ENCODE measurements at regions not wholly inside any gene's neighbourhood (a gene's known extent, or its start where the extent isn't known, plus 50 kb on each side); places are given as distances from the start of the nearest gene placed in this dataset.

GRCh38 chr2:239700686-239701345 is 300.0 kb upstream of the HDAC4 start:
- DNase-seq, result no peak

- no peak for DNase-seq
These were observed 296.8 kb upstream of the HDAC4 start for GRCh38 chr2:239697399-239698164.

- no peak for DNase-seq
These were observed 295.9 kb upstream of the HDAC4 start for GRCh38 chr2:239696559-239697207.

DNA sequence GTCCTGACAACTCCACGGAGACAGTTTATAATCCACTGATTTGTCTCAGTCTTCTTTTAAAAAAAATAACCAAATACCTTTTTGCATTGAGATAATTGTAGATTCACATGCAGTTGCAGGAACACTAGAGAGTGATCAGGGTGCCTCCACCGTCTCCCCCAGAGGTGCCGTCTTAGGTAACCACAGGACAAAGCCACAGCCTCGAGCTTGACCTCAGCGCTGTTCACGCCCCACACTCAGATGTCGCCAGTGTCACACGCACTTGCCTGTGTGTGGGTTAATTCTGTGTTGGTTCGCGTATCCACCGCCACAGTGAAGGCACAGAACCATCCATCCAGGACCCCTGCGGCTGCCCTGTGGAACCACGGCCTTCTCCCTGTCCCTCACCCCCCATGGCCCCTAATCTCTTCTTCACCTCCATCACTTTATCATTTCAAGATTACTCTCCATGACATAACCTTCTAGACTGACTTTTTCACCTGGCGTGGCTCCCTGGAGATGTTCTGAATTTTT is 295.0 kb upstream of the HDAC4 start:
- DNase-seq, result no peak

- DNase-seq, result no peak
These were observed 294.4 kb upstream of the HDAC4 start for GRCh38 chr2:239695106-239695727.

DNA sequence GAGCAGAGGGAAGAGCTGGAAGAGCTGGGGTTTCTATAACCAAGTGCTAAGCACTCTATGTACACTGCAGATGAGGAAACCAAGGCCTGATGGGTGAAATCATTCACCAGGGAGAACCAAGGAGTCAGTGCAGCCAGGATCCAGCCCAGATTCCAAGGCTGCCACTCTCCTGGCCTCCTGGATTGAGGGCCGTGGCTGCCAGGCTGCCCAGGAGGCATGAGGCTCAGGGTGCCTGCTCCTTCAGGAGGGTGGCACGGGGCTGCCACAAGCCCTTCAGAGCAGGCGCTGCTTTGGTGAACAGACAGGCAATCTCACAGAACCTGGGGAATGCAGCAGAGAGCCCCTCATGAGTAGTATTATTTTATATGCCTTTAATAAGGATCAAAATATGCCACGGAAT is 293.7 kb upstream of the HDAC4 start:
- no peak for DNase-seq

- no peak for DNase-seq
These were observed 293.1 kb upstream of the HDAC4 start for GRCh38 chr2:239693761-239694415.

- no peak for DNase-seq
These were observed 292.5 kb upstream of the HDAC4 start for GRCh38 chr2:239693330-239693729.

DNA sequence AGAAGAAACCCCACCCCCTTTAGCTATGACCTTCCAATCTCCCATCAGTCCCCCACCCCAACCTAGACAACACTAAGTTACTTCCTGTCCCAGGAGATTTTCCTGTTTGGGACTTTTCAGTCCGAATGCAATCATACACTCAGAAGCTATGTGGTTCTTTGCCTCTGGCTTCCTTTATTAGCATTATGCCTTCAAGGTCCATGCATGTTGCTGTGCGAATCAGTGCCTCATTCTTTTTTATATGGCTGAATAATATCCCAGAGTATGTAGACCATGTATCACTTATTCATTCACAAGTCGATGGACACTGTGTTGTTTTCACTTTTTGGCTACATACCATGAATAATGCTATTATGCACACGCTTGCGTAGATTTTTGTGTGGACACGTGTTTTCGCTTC is 292.1 kb upstream of the HDAC4 start:
- DNase-seq, result no peak

GRCh38 chr2:239692362-239692851 is 291.6 kb upstream of the HDAC4 start:
- no peak for DNase-seq

DNA sequence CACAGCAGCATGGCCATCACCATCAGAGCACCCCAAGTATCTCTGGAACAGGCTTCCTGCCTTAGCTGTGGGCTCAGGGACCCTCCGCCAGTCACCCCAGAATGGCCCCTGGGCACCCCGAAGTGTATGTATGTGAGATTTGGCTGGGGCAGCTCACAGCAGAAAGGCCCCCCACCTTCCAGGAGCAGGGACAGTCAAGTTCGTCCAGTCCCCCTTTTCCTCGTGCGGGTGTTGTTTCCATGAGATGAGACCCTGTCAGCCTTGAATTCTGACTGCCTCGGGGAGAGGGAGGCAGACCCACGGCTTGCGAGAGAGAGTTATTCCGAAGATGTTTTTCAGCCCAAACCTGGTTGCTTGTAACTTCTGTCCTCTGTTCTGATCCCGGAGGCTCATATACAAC is 290.9 kb upstream of the HDAC4 start:
- DNase-seq, result no peak

- DNase-seq, result peak; percentile 4
These were observed 290.1 kb upstream of the HDAC4 start for GRCh38 chr2:239690651-239691631.

DNA sequence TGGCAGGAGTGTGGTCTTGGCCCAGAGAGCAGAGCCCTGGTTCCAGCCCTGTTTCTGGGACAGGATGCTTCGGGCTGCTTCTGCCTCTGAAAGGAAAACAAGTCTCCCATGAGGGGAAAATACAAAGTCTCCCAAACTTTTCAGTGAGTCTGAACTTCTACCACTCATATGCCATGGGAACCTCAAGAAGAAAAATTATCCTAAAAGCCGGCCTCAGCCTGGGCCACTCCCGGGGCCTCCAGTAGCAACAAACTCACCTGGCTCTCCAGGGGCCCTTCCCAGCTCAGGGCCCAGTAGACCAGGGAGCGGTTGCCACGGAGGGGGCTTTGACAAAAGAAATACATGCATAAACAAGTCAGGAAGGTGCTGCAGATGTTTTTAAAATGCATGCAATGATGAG is 289.2 kb upstream of the HDAC4 start:
- no peak for DNase-seq

DNA sequence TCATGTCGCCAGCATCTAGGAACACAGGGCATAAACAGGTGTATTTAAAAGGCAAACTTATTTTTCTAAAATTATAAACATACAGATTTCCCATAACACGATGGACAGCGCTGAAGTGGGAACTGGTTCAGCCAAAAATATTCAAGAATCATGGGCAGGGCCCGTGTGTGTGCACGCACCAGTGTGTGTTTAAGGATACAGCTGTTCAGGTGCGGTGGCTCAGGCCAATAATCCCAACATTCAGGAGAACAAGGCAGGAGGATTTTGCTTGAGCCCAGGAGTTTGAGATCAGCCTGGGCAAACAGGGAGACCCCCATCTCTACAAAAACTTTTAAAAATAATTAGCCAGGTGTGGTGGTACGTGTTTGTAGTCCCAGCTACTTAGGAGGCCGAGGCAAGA is 288.6 kb upstream of the HDAC4 start:
- no peak for DNase-seq

GRCh38 chr2:239688840-239689239 is 288.0 kb upstream of the HDAC4 start:
- DNase-seq, result no peak

GRCh38 chr2:239688122-239688681 is 287.4 kb upstream of the HDAC4 start:
- peak; percentile 7 for DNase-seq

DNA sequence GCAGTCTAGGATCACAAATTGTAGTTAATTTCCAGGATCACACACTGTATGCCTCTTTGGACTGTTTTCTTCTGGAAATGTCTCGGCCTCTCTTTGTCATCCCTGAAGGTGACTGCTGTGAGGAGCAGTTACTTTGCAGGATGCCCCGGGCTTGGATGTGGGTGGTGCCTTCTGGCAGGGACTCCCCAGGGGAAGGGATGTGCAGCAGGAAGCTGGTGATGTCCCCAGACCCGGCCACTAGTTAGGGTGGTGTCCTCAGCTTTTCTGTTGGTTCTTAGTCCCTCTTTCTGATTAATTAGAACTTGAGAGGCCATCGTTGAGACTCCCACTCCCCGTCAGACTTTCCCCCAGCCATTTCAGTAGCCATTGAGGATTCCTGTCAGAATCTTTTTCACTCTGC is 286.6 kb upstream of the HDAC4 start:
- DNase-seq, result no peak

GRCh38 chr2:239685965-239686364 is 285.1 kb upstream of the HDAC4 start:
- DNase-seq, result peak; percentile 3

DNA sequence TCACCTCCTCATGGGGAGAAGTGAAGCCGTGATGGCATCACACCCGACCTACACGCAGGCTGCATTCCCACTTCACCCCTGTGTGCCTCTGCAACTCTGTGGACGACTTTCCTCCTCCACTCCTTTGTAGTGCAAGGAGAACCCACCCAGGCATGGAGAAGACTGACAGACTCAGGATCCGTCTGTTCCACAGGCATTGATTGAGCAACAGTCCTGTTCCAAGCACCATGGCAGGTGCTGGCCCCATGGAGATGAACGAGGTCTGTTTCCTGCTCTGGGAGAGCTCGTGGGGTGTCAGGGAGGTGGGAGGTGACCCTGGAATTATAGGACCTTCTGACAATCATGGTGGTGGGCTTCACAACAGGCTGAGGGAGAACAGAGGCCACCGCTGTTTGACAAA is 284.7 kb upstream of the HDAC4 start:
- DNase-seq, result no peak

DNA sequence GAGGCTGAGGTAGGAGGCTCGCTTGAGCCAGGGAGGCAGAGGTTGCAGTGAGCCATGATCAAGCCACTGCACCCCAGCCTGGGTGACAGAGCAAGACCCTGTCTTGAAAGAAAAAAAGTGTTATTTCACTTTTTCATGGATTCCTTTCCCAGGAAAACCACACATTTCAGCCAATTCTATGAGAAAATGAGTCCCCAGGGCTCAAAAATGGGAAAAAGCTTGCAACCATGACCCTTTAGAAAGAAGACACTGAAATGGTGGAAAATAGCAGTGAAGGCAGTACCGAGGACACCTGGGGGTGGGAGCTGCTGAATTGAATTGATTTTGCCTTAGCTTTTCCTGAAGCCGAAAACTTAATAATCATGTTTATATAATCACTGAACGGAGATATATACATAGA is 284.2 kb upstream of the HDAC4 start:
- no peak for DNase-seq

GRCh38 chr2:239684271-239684810 is 283.5 kb upstream of the HDAC4 start:
- DNase-seq, result no peak

Measured in hematopoietic multipotent progenitor cell treated with erythropoietin and hydrocortisone succinate and interleukin-3 and kit ligand, for 4 days (in vitro differentiated cells).